ENCODE measurements at regions not wholly inside any gene's neighbourhood (a gene's known extent, or its start where the extent isn't known, plus 50 kb on each side); places are given as distances from the start of the nearest gene placed in this dataset.

GRCh38 chr3:104175696-104176095, 1191.0 kb upstream of the ALCAM start:
- no peaks in the 10 kb centered on the region for H3K9me3 ChIP-seq (replicated peaks in 1 of 3)
- TF ChIP-seq CTCF (IDR thresholded peaks at IDR 0.05) (no peak), POLR2A (IDR thresholded peaks at IDR 0.05) (no peak)
- H3K27ac ChIP-seq = no peak overlapping the region

GRCh38 chr3:104176706-104177105, 1190.0 kb upstream of the ALCAM start:
- intact Hi-C loops (cut with DNase I) = no loop called here
- no peak overlapping the region for H3K4me3 ChIP-seq
- no peaks in the 10 kb centered on the region for H3K36me3 ChIP-seq (replicated peaks in 1 of 2)
- no peak for DNase-seq
- H3K27ac ChIP-seq = no peak overlapping the region
- TF ChIP-seq CTCF (IDR thresholded peaks at IDR 0.05) (no peak), POLR2A (IDR thresholded peaks at IDR 0.05) (no peak)
- WGBS, 4 donors = 44 to 70% (median 60%) methylated on average over 1 of the region's 1 CpG
- no peaks in the 10 kb centered on the region for H3K27me3 ChIP-seq
- H3K9me3 ChIP-seq (replicated peaks in 1 of 3) = no peaks in the 10 kb centered on the region
- no peaks in the 10 kb centered on the region for H3K4me1 ChIP-seq (replicated peaks in 1 of 2)

More at GRCh38 chr3:104175696-104176095, 1191.0 kb upstream of the ALCAM start:
- Histone ChIP-seq H3K4me3 (no peak overlapping the region), H3K4me1 (replicated peaks in 1 of 2) (no peaks in the 10 kb centered on the region), H3K36me3 (replicated peaks in 1 of 2) (no peaks in the 10 kb centered on the region), H3K27me3 (no peaks in the 10 kb centered on the region)
- WGBS, 4 donors = 85 to 89% (median 88%) methylated on average over 3 of the region's 3 CpGs
- no peak for DNase-seq
- intact Hi-C loops (cut with DNase I) = no loop called here

- H3K4me1 ChIP-seq (replicated peaks in 1 of 2) = no peaks in the 10 kb centered on the region
- WGBS, 4 donors = 79 to 93% (median 81%) methylated on average over 3 of the region's 3 CpGs
- no peaks in the 10 kb centered on the region for H3K36me3 ChIP-seq (replicated peaks in 1 of 2)
- no peak for DNase-seq
- H3K9me3 ChIP-seq (replicated peaks in 1 of 3) = no peaks in the 10 kb centered on the region
- H3K4me3 ChIP-seq = no peak overlapping the region
- intact Hi-C loops (cut with DNase I) = no loop called here
- H3K27me3 ChIP-seq = no peaks in the 10 kb centered on the region
- no peak overlapping the region for H3K27ac ChIP-seq
- TF ChIP-seq POLR2A (IDR thresholded peaks at IDR 0.05) (no peak), CTCF (IDR thresholded peaks at IDR 0.05) (no peak)
Observed at GRCh38 chr3:104178680-104179079, 1188.0 kb upstream of the ALCAM start.

GRCh38 chr3:104180906-104181305, 1185.8 kb upstream of the ALCAM start:
- WGBS, 4 donors = 15 to 35% (median 26%) methylated on average over 1 of the region's 1 CpG
- H3K27ac ChIP-seq = no peak overlapping the region
- intact Hi-C loops (cut with DNase I) = no loop called here

More at GRCh38 chr3:104180906-104181305, 1185.8 kb upstream of the ALCAM start:
- H3K9me3 ChIP-seq (replicated peaks in 1 of 3) = no peaks in the 10 kb centered on the region
- TF ChIP-seq POLR2A (IDR thresholded peaks at IDR 0.05) = no peak
- no peak for TF ChIP-seq CTCF (IDR thresholded peaks at IDR 0.05)
- no peak for DNase-seq
- no peaks in the 10 kb centered on the region for H3K4me1 ChIP-seq (replicated peaks in 1 of 2)
- H3K27me3 ChIP-seq = no peaks in the 10 kb centered on the region
- H3K36me3 ChIP-seq (replicated peaks in 1 of 2) = no peaks in the 10 kb centered on the region
- H3K4me3 ChIP-seq = no peak overlapping the region
